H1 (cell line): ENCODE measurements at regions not wholly inside any gene's neighbourhood (a gene's known extent, or its start where the extent isn't known, plus 50 kb on each side); places are given as distances from the start of the nearest gene placed in this dataset.

ENCODE experiments used
- CTCF ChIA-PET: fragments of 300-600 bp; sonication (Branson Sonifier 250); formaldehyde crosslinking; loops from one replicate; lab custom pipeline; 2021; ENCODE audit not compliant: partially characterized antibody; lab: Charles Lee
- POLR2A ChIA-PET: fragments of 300-600 bp; sonication (Branson Sonifier 250); formaldehyde crosslinking; loops from one replicate; lab custom pipeline; 2021; ENCODE audit warnings: inconsistent platforms; ENCODE audit not compliant: partially characterized antibody; lab: Charles Lee
- DNase-seq, 2 experiments: peaks; one replicate each; pipeline versions ENCODE4 v3.0.0 to v3.0.0-alpha.2; 2010 to 2022; ENCODE audit warnings: low spot score in 2 of 2, low read depth in 1 of 2, mixed read lengths in 1 of 2
- FAIRE-seq: peaks from 2 replicates; lab custom pipeline; 2011; peaks lifted over from hg19 to GRCh38; lab: Jason Lieb, UNC
- H2AFZ ChIP-seq: 2 replicates; pipeline ENCODE4 v1.8.1; 2012; ENCODE audit warnings: low read length, inconsistent platforms
- H2AK5ac ChIP-seq: 2 replicates; pipeline ENCODE4 v1.6.1; 2013; ENCODE audit warnings: low read depth, low read length
- H2BK120ac ChIP-seq: replicated peaks from 2 replicates; pipeline ENCODE3; 2013; ENCODE audit warnings: low read depth, low read length, inconsistent platforms
- H2BK12ac ChIP-seq: 2 replicates; pipeline ENCODE4 v1.6.1; 2013; ENCODE audit warnings: low read depth, low read length
- H2BK15ac ChIP-seq: 2 replicates; pipeline ENCODE4 v1.6.1; 2013; ENCODE audit warnings: low read length
- H2BK20ac ChIP-seq: 2 replicates; pipeline ENCODE4 v1.6.1; 2013; ENCODE audit warnings: low read length
- H2BK5ac ChIP-seq: 2 replicates; pipeline ENCODE4 v1.6.1; 2013; ENCODE audit warnings: low read depth, low read length
- H3K14ac ChIP-seq: 2 replicates; pipeline ENCODE4 v1.6.1; 2013; ENCODE audit warnings: inconsistent platforms; ENCODE audit not compliant: insufficient read length
- H3K18ac ChIP-seq: 2 replicates; pipeline ENCODE4 v1.6.1; 2013; ENCODE audit warnings: low read length; ENCODE audit errors: extremely low read depth
- H3K23ac ChIP-seq: 2 replicates; pipeline ENCODE4 v1.6.1; 2013; ENCODE audit warnings: inconsistent platforms; ENCODE audit not compliant: insufficient read length
- H3K23me2 ChIP-seq: 2 replicates; pipeline ENCODE4 v1.6.1; 2013; ENCODE audit warnings: low read depth, low read length
- H3K27ac ChIP-seq: 2 replicates; pipeline ENCODE4 v1.6.1; 2011; ENCODE audit warnings: low read depth, low read length, inconsistent platforms
- H3K27me3 ChIP-seq, 4 experiments: replicated peaks in 1 of 4; 1 replicate in 1 of 4; 2 replicates in 3 of 4; pipeline versions ENCODE4 v1.6.1 to v1.8.1; 2011 to 2013; ENCODE audit warnings: low read length in 3 of 4, mild to moderate bottlenecking in 3 of 4, inconsistent platforms in 2 of 4, mixed read lengths in 2 of 4, moderate library complexity in 1 of 4; ENCODE audit not compliant: control insufficient read depth in 3 of 4, insufficient read depth in 3 of 4; ENCODE audit errors: extremely low read depth in 1 of 4
- H3K36me3 ChIP-seq, 4 experiments: 2 replicates each; pipeline versions ENCODE4 v1.6.1 to v1.8.1; 2011 to 2013; ENCODE audit warnings: mild to moderate bottlenecking in 4 of 4, low read length in 3 of 4, moderate library complexity in 2 of 4, control low read depth in 1 of 4, inconsistent platforms in 1 of 4; ENCODE audit not compliant: insufficient read depth in 4 of 4, control insufficient read depth in 2 of 4
- H3K4ac ChIP-seq: replicated peaks from 2 replicates; pipeline ENCODE3; 2013; ENCODE audit warnings: low read length, low read depth, mixed read lengths, inconsistent platforms; ENCODE audit not compliant: insufficient read length
- H3K4me1 ChIP-seq, 4 experiments: replicated peaks in 1 of 4; 1 replicate in 1 of 4; 2 replicates in 3 of 4; pipeline versions ENCODE4 v1.6.1 to v1.8.1; 2011 to 2013; ENCODE audit warnings: low read length in 3 of 4, inconsistent platforms in 2 of 4, mixed read lengths in 1 of 4; ENCODE audit not compliant: insufficient read depth in 4 of 4, control insufficient read depth in 3 of 4
- H3K4me2 ChIP-seq, 2 experiments: 2 replicates each; pipeline versions ENCODE4 v1.6.1 to v1.8.1; 2011 to 2013; ENCODE audit warnings: low read depth in 2 of 2, low read length in 2 of 2, control low read depth in 1 of 2, inconsistent platforms in 1 of 2, mild to moderate bottlenecking in 1 of 2; ENCODE audit not compliant: insufficient read depth in 1 of 2
- H3K4me3 ChIP-seq, 4 experiments: fragments of 200-600, 300-600 bp in 1 of 4; sonication (generic), shearing (Covaris generic), sonication (Bioruptor Twin) in 1 of 4; 2 replicates each; pipeline versions ENCODE4 v1.5.1 to v1.8.1; 2011 to 2016; ENCODE audit warnings: low read length in 4 of 4, low read depth in 3 of 4, control low read depth in 2 of 4, inconsistent platforms in 2 of 4, mild to moderate bottlenecking in 2 of 4, mixed read lengths in 1 of 4, moderate library complexity in 1 of 4; ENCODE audit not compliant: insufficient read depth in 2 of 4; ENCODE audit errors: extremely low read depth in 1 of 4
- H3K56ac ChIP-seq: replicated peaks from 2 replicates; pipeline ENCODE3; 2013; ENCODE audit warnings: low read depth, mild to moderate bottlenecking, mixed read lengths, low read length, inconsistent platforms; ENCODE audit not compliant: insufficient read length
- H3K79me1 ChIP-seq: 2 replicates; pipeline ENCODE4 v1.6.1; 2013; ENCODE audit warnings: low read depth, low read length, control low read depth
- H3K79me2 ChIP-seq, 2 experiments: 2 replicates each; pipeline versions ENCODE4 v1.6.1 to v1.8.1; 2012 to 2013; ENCODE audit warnings: low read length in 2 of 2, mild to moderate bottlenecking in 2 of 2, inconsistent platforms in 1 of 2; ENCODE audit not compliant: insufficient read depth in 2 of 2, control insufficient read depth in 1 of 2
- H3K9ac ChIP-seq, 4 experiments: replicated peaks in 1 of 4; 1 replicate in 1 of 4; 2 replicates in 3 of 4; pipeline versions ENCODE4 v1.6.1 to v1.8.1; 2011 to 2013; ENCODE audit warnings: low read depth in 3 of 4, low read length in 3 of 4, control low read depth in 2 of 4, mild to moderate bottlenecking in 2 of 4, moderate library complexity in 2 of 4, inconsistent platforms in 1 of 4; ENCODE audit errors: extremely low read depth in 1 of 4
- H3K9me3 ChIP-seq, 2 experiments: 2 replicates each; pipeline versions ENCODE4 v1.6.1 to v1.8.1; 2012 to 2013; ENCODE audit warnings: mild to moderate bottlenecking in 2 of 2, moderate library complexity in 2 of 2, control low read depth in 1 of 2, inconsistent platforms in 1 of 2, low read depth in 1 of 2, low read length in 1 of 2, mixed read lengths in 1 of 2; ENCODE audit not compliant: insufficient read depth in 2 of 2
- H4K20me1 ChIP-seq, 2 experiments: replicated peaks in 1 of 2; 2 replicates each; pipeline versions ENCODE3 to v1.8.1; 2011 to 2013; ENCODE audit warnings: inconsistent platforms in 2 of 2, low read length in 2 of 2, mild to moderate bottlenecking in 1 of 2; ENCODE audit not compliant: insufficient read depth in 2 of 2, control insufficient read depth in 1 of 2
- H4K5ac ChIP-seq: 2 replicates; pipeline ENCODE4 v1.6.1; 2013; ENCODE audit warnings: low read length, low read depth, mixed read lengths, inconsistent platforms; ENCODE audit not compliant: insufficient read length
- H4K8ac ChIP-seq: 2 replicates; pipeline ENCODE4 v1.8.0; 2013; ENCODE audit warnings: mild to moderate bottlenecking, moderate library complexity, low read length, inconsistent platforms; ENCODE audit not compliant: insufficient read depth; ENCODE audit errors: extremely low read depth
- H4K91ac ChIP-seq: replicated peaks from 2 replicates; pipeline ENCODE3; 2013; ENCODE audit warnings: low read length, mixed read lengths, inconsistent platforms; ENCODE audit not compliant: insufficient read length
- NRF1 ChIP-seq: IDR thresholded peaks from 2 replicates; pipeline ENCODE4 v1.6.1; 2011; ENCODE audit warnings: mild to moderate bottlenecking, low read depth, low read length, improper control_type of control experiment
- RXRA ChIP-seq: IDR thresholded peaks from 2 replicates; pipeline ENCODE4 v1.6.1; 2011; ENCODE audit warnings: low read depth, mild to moderate bottlenecking, low read length, moderate library complexity; ENCODE audit not compliant: insufficient read depth
- WGBS, 2 experiments: shearing (Covaris generic) in 1 of 2; methylation state at CpG; one replicate each; pipeline versions ENCODE4 v1.1.6 to v1.1.7; 2013 to 2015; ENCODE audit warnings: low lambda C conversion rate in 2 of 2, mixed read lengths in 2 of 2, inconsistent platforms in 1 of 2, low coverage in 1 of 2, missing lambda C conversion rate in 1 of 2; ENCODE audit not compliant: insufficient replicate concordance in 2 of 2, insufficient coverage in 1 of 2, insufficient read length in 1 of 2; ENCODE audit errors: extremely low coverage in 1 of 2, missing lambda C conversion rate in 1 of 2; 5-methylcytosine and 5-hydroxymethylcytosine counted together

DNA sequence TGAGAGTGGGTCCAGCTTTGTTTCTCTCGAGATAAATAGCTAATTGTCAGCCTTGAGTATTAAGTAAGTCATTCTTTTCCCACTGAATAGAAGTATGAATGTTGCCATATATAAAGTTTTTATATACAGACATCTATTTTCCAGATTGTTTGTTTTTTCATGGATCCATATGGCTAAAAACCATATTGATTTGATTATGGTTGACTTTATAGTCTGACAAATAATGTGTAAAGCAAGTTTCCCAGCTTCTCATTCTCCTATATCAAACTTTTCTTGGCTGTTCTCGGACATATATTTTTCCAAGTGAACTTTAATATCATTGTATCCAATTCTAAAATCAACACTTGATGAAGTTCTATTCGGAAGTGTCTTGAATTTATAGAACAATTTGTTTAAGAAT lies 352.4 kb upstream of the MEOX2 start:
- Histone ChIP-seq H3K23me2 (no peaks in the 10 kb centered on the region), H4K5ac (no peak overlapping the region), H3K14ac (no peak overlapping the region), H3K79me1 (no peaks in the 10 kb centered on the region), H2AFZ (no peak overlapping the region), H3K4me2 (no peak overlapping the region), H4K20me1 (no peaks in the 10 kb centered on the region), H3K56ac (no peak overlapping the region), H2BK120ac (no peak overlapping the region), H3K18ac (no peak overlapping the region), H4K91ac (no peak overlapping the region), H3K4me1 (no peaks in the 10 kb centered on the region), H3K79me2 (no peaks in the 10 kb centered on the region), H3K27me3 (no peaks in the 10 kb centered on the region), H3K27ac (no peak overlapping the region), H2BK15ac (no peak overlapping the region), H3K23ac (no peak overlapping the region), H2BK12ac (no peak overlapping the region), H4K8ac (no peak overlapping the region), H3K36me3 (no peaks in the 10 kb centered on the region), H3K4ac (no peak overlapping the region), H3K9me3 (no peaks in the 10 kb centered on the region), H3K4me3 (no peak overlapping the region), H2BK20ac (no peak overlapping the region), H2BK5ac (no peak overlapping the region), H3K9ac (no peak overlapping the region), H2AK5ac (no peak overlapping the region)
- CTCF ChIA-PET: no interaction called here
- DNase-seq (no peak), FAIRE-seq (no peak)
- 79% methylated on average over 3 of the region's 3 CpGs; no CpG with 5 or more reads in 1 of the 2 experiments for WGBS, 2 experiments
- POLR2A ChIA-PET: no interaction called here
- no peak for TF ChIP-seq RXRA
- no peak for TF ChIP-seq NRF1
